ENCODE measurements at regions not wholly inside any gene's neighbourhood (a gene's known extent, or its start where the extent isn't known, plus 50 kb on each side); places are given as distances from the start of the nearest gene placed in this dataset.

DNA sequence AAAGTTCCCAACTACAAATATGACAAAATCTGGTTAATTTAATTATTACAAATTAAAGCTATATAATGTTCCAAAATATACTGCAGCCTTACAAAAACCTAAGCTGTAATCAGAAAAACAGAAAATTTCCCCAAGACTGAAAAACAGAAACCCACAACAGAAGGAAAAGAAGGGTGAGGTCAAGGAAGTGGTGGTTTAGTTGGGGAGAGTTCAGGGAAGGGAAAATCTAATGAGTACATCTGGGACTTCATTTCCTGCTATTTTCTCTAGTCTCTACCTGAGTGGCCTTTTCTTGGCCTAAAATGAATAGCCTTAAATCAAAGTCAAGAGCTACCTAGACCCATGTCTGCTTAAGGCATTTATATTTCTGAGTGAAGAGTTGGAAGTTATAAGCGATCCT is 66.2 kb upstream of the BEND6 start:
- no peak overlapping the region for H3K4me2 ChIP-seq (ENCODE audit: low read length)
- TF ChIP-seq, protein P1, sequence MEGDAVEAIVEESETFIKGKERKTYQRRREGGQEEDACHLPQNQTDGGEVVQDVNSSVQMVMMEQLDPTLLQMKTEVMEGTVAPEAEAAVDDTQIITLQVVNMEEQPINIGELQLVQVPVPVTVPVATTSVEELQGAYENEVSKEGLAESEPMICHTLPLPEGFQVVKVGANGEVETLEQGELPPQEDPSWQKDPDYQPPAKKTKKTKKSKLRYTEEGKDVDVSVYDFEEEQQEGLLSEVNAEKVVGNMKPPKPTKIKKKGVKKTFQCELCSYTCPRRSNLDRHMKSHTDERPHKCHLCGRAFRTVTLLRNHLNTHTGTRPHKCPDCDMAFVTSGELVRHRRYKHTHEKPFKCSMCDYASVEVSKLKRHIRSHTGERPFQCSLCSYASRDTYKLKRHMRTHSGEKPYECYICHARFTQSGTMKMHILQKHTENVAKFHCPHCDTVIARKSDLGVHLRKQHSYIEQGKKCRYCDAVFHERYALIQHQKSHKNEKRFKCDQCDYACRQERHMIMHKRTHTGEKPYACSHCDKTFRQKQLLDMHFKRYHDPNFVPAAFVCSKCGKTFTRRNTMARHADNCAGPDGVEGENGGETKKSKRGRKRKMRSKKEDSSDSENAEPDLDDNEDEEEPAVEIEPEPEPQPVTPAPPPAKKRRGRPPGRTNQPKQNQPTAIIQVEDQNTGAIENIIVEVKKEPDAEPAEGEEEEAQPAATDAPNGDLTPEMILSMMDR (IDR thresholded peaks at IDR 0.05; ENCODE audit: low read depth, low read length, poor library complexity, severe bottlenecking): no peak
- TF ChIP-seq EZH2phosphoT487 (IDR thresholded peaks at IDR 0.05; ENCODE audit: borderline replicate concordance, low read length): no peak
- H3K4me3 ChIP-seq (ENCODE audit: low read length): no peak overlapping the region
- no peaks in the 10 kb centered on the region for H3K36me3 ChIP-seq (ENCODE audit: control insufficient read depth, low read length)
- no peaks in the 10 kb centered on the region for H3K4me1 ChIP-seq (ENCODE audit: control insufficient read depth, low read length)
- H4K20me1 ChIP-seq (ENCODE audit: control insufficient read depth, insufficient read depth, low read depth, low read length): no peaks in the 10 kb centered on the region
- H3K79me2 ChIP-seq (ENCODE audit: control insufficient read depth, low read length): no peaks in the 10 kb centered on the region
- no peaks in the 10 kb centered on the region; the same call in 1 of the 2 replicates for H3K27me3 ChIP-seq (ENCODE audit: control insufficient read depth, low read length)
- H3K9me3 ChIP-seq (ENCODE audit: control insufficient read depth, insufficient read depth, low read length): no peaks in the 10 kb centered on the region
- no peaks in the 10 kb centered on the region for H3F3A ChIP-seq (ENCODE audit: control insufficient read depth, insufficient read depth)
- H3K27ac ChIP-seq (ENCODE audit: low read depth, low read length): no peak overlapping the region
- no peaks in the 10 kb centered on the region for H3K9me2 ChIP-seq (replicated peaks; ENCODE audit: control insufficient read depth, low read length)

DNA sequence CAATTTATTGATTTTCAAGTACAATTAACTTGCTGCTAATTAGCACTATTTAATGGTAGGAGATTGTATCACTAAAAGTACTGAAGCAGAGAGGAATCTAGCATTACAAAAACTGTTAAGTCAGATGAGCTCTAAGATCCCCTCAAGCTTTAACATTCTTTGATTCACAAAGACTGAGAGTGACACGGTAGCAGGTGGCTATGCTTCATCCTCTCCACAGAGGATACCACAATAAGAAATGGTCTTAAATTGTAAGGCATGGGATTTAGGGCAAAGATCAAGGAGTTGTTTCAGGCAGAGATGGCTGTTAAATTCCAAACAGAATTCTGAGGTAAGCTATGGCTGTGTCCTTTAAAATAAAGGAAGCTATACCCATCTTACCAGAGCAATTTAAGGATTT is 67.8 kb upstream of the BEND6 start:
- H4K20me1 ChIP-seq (ENCODE audit: control insufficient read depth, insufficient read depth, low read depth, low read length): no peaks in the 10 kb centered on the region
- no peaks in the 10 kb centered on the region for H3K9me3 ChIP-seq (ENCODE audit: control insufficient read depth, insufficient read depth, low read length)
- no peaks in the 10 kb centered on the region for H3K79me2 ChIP-seq (ENCODE audit: control insufficient read depth, low read length)
- no peaks in the 10 kb centered on the region for H3F3A ChIP-seq (ENCODE audit: control insufficient read depth, insufficient read depth)
- no peak for TF ChIP-seq EZH2phosphoT487 (IDR thresholded peaks at IDR 0.05; ENCODE audit: borderline replicate concordance, low read length)
- TF ChIP-seq, protein P1 (IDR thresholded peaks at IDR 0.05; ENCODE audit: low read depth, low read length, poor library complexity, severe bottlenecking): no peak
- H3K27me3 ChIP-seq (ENCODE audit: control insufficient read depth, low read length): no peaks in the 10 kb centered on the region; the same call in 1 of the 2 replicates
- no peak overlapping the region for H3K4me3 ChIP-seq (ENCODE audit: low read length)
- H3K4me1 ChIP-seq (ENCODE audit: control insufficient read depth, low read length): no peaks in the 10 kb centered on the region
- no peak overlapping the region for H3K4me2 ChIP-seq (ENCODE audit: low read length)
- H3K9me2 ChIP-seq (replicated peaks; ENCODE audit: control insufficient read depth, low read length): no peaks in the 10 kb centered on the region
- no peak overlapping the region for H3K27ac ChIP-seq (ENCODE audit: low read depth, low read length)
- H3K36me3 ChIP-seq (ENCODE audit: control insufficient read depth, low read length): no peaks in the 10 kb centered on the region

DNA sequence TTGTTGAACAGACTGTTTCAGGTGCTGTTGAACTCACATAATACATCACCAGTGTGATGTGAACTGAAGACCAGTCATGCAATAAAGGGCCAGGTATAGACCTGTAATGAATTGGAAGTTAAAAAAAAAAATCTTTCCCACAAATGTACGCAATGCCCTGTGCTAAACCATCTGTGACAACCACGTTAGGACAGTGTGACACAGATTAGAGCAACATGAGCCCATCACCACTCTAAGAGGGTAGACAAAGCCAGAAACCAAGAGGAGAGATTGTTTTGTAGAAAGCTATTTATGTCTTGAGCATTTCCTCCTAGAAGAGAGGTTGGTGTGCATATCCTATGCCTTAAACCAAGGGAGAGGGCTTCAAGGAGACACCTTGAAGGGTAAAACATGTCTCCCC is 77.0 kb upstream of the BEND6 start:
- no peaks in the 10 kb centered on the region for H3K27me3 ChIP-seq (ENCODE audit: control insufficient read depth, low read length)
- no peaks in the 10 kb centered on the region for H3K9me2 ChIP-seq (replicated peaks; ENCODE audit: control insufficient read depth, low read length)
- H3K27ac ChIP-seq (ENCODE audit: low read depth, low read length): no peak overlapping the region
- no peaks in the 10 kb centered on the region for H3K4me1 ChIP-seq (ENCODE audit: control insufficient read depth, low read length)
- H3K4me2 ChIP-seq (ENCODE audit: low read length): no peak overlapping the region
- no peak for TF ChIP-seq EZH2phosphoT487 (IDR thresholded peaks at IDR 0.05; ENCODE audit: borderline replicate concordance, low read length)
- no peaks in the 10 kb centered on the region for H3F3A ChIP-seq (ENCODE audit: control insufficient read depth, insufficient read depth)
- H3K36me3 ChIP-seq (ENCODE audit: control insufficient read depth, low read length): no peaks in the 10 kb centered on the region
- H3K9me3 ChIP-seq (ENCODE audit: control insufficient read depth, insufficient read depth, low read length): no peaks in the 10 kb centered on the region
- no peak overlapping the region for H3K4me3 ChIP-seq (ENCODE audit: low read length)
- no peaks in the 10 kb centered on the region for H4K20me1 ChIP-seq (ENCODE audit: control insufficient read depth, insufficient read depth, low read depth, low read length)
- no peaks in the 10 kb centered on the region for H3K79me2 ChIP-seq (ENCODE audit: control insufficient read depth, low read length)

DNA sequence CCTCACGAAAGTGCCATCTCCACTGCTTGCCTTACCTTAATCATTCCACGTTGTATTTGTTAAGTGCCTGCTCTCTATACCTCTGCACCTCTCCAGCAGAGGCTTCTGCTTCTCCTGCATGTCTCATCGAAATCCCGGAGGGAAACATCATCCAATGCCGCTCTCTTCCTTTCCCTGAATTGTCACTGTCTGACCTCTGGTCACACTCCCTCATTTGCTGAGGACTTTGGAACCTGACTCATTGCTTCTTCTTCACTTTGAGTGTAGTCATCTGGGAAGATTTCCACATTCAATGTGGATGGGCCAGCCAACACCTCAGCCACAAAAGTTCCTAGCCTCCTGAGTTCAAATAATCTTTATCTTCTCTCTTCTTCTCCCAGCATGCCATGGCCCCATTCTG is 78.9 kb upstream of the BEND6 start:
- Histone ChIP-seq H4K20me1 (ENCODE audit: control insufficient read depth, insufficient read depth, low read depth, low read length) (no peaks in the 10 kb centered on the region), H3K36me3 (ENCODE audit: control insufficient read depth, low read length) (no peaks in the 10 kb centered on the region), H3K27ac (ENCODE audit: low read depth, low read length) (no peak overlapping the region), H3K27me3 (ENCODE audit: control insufficient read depth, low read length) (no peaks in the 10 kb centered on the region), H3K9me3 (ENCODE audit: control insufficient read depth, insufficient read depth, low read length) (no peaks in the 10 kb centered on the region), H3K4me2 (ENCODE audit: low read length) (no peak overlapping the region), H3K9me2 (replicated peaks; ENCODE audit: control insufficient read depth, low read length) (no peaks in the 10 kb centered on the region), H3K79me2 (ENCODE audit: control insufficient read depth, low read length) (no peaks in the 10 kb centered on the region), H3K4me3 (ENCODE audit: low read length) (no peak overlapping the region), H3K4me1 (ENCODE audit: control insufficient read depth, low read length) (no peaks in the 10 kb centered on the region), H3F3A (ENCODE audit: control insufficient read depth, insufficient read depth) (no peaks in the 10 kb centered on the region)
- no peak for TF ChIP-seq EZH2phosphoT487 (IDR thresholded peaks at IDR 0.05; ENCODE audit: borderline replicate concordance, low read length)
- TF ChIP-seq, protein P1 (IDR thresholded peaks at IDR 0.05; ENCODE audit: low read depth, low read length, poor library complexity, severe bottlenecking): no peak

All from DOHH2 (cell line).